WERI-Rb-1 (cell line): ENCODE measurements at regions not wholly inside any gene's neighbourhood (a gene's known extent, or its start where the extent isn't known, plus 50 kb on each side); places are given as distances from the start of the nearest gene placed in this dataset.

Experiments used
- DNase-seq: peaks from one replicate; pipeline ENCODE4 v3.0.0-alpha.2; 2020
- H3K27ac ChIP-seq: fragments of 250-450 bp; sonication (Bioruptor Pico); 2 replicates; pipeline ENCODE4 v1.5.1; 2020; ENCODE audit warnings: mild to moderate bottlenecking, moderate library complexity
- H3K27me3 ChIP-seq: fragments of 250-450 bp; sonication (Bioruptor Pico); 2 replicates; pipeline ENCODE4 v1.5.1; 2021; ENCODE audit warnings: mild to moderate bottlenecking, low read depth, moderate library complexity; ENCODE audit not compliant: insufficient read depth, severe bottlenecking
- H3K36me3 ChIP-seq: fragments of 250-450 bp; sonication (Bioruptor Pico); 2 replicates; pipeline ENCODE4 v1.5.1; 2020; ENCODE audit warnings: mild to moderate bottlenecking, moderate library complexity
- H3K4me3 ChIP-seq: 2 replicates; pipeline ENCODE4 v1.5.1; 2011; ENCODE audit warnings: low read depth, mild to moderate bottlenecking, control low read depth, low read length
- H3K9me3 ChIP-seq: fragments of 250-450 bp; sonication (Bioruptor Pico); 2 replicates; pipeline ENCODE4 v1.5.1; 2021; ENCODE audit warnings: mild to moderate bottlenecking, moderate library complexity; ENCODE audit not compliant: severe bottlenecking
- CTCF ChIP-seq: IDR thresholded peaks from 2 replicates; pipeline ENCODE4 v1.5.1; 2011; ENCODE audit warnings: low read depth, mild to moderate bottlenecking, control low read depth, inconsistent platforms, low read length

GRCh38 chr4:65190780-65191179 lies 479.5 kb downstream of the EPHA5 start:
- H3K27me3 ChIP-seq: no peaks in the 10 kb centered on the region
- H3K4me3 ChIP-seq: no peak overlapping the region
- no peak for DNase-seq
- H3K9me3 ChIP-seq: no peaks in the 10 kb centered on the region
- no peaks in the 10 kb centered on the region for H3K36me3 ChIP-seq
- TF ChIP-seq CTCF: no peak
- H3K27ac ChIP-seq: no peak overlapping the region

- no peak overlapping the region for H3K27ac ChIP-seq
- H3K9me3 ChIP-seq: no peaks in the 10 kb centered on the region
- DNase-seq: no peak
- no peak for TF ChIP-seq CTCF
- no peaks in the 10 kb centered on the region for H3K36me3 ChIP-seq
- H3K4me3 ChIP-seq: no peak overlapping the region
- H3K27me3 ChIP-seq: no peaks in the 10 kb centered on the region
Measured at GRCh38 chr4:65175585-65175984, 494.7 kb downstream of the EPHA5 start.

DNA sequence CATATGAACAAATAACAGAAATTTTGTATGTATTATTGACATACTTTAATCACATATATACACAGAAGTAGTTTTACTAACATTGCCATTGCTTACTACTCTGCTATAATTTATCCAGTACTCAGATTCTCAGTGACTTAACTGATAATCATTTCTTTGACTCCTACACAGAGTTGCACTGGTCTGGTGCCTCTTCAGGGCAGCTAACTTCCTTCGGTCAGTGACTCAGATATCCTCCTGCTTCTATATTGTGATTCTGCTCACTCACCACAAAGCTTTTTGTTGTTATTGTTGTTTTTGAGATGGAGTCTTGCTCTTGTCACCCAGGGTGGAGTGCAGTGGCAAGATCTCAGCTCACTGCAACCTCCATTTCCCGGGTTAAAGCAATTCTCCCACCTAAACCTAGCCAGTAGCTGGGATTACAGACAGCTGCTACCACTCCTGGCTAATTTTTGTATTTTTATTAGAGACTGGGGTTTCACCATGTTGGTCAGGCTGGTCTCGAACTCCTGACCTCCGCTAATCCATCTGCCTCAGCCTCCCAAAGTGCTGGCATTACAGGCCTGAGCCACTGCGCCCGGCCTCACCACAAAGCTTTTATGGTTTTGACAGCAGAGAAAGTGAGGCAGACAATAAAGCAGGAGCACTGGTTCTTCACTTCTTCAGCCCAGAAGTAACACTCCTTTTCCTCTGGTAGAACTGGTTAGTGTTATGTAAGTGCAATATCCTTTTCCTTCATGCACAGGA lies 499.3 kb downstream of the EPHA5 start:
- Histone ChIP-seq H3K4me3 (no peak overlapping the region), H3K9me3 (no peaks in the 10 kb centered on the region), H3K27ac (no peak overlapping the region), H3K36me3 (no peaks in the 10 kb centered on the region), H3K27me3 (no peaks in the 10 kb centered on the region)
- no peak for DNase-seq
- TF ChIP-seq CTCF: no peak

GRCh38 chr4:65167719-65168118 lies 502.6 kb downstream of the EPHA5 start:
- H3K4me3 ChIP-seq: no peak overlapping the region
- DNase-seq: no peak
- H3K9me3 ChIP-seq: no peaks in the 10 kb centered on the region
- no peaks in the 10 kb centered on the region for H3K27me3 ChIP-seq
- no peak for TF ChIP-seq CTCF
- no peaks in the 10 kb centered on the region for H3K36me3 ChIP-seq
- no peak overlapping the region for H3K27ac ChIP-seq

GRCh38 chr4:65152205-65152604 lies 518.1 kb downstream of the EPHA5 start:
- Histone ChIP-seq H3K36me3 (no peaks in the 10 kb centered on the region), H3K9me3 (no peaks in the 10 kb centered on the region), H3K4me3 (no peak overlapping the region), H3K27me3 (no peaks in the 10 kb centered on the region), H3K27ac (no peak overlapping the region)
- TF ChIP-seq CTCF: no peak
- DNase-seq: no peak

GRCh38 chr4:65139998-65140397 lies 530.3 kb downstream of the EPHA5 start:
- Histone ChIP-seq H3K9me3 (peaks cover 2% of the 10 kb centered on the region), H3K4me3 (no peak overlapping the region), H3K27me3 (no peaks in the 10 kb centered on the region), H3K36me3 (no peaks in the 10 kb centered on the region), H3K27ac (no peak overlapping the region)
- no peak for DNase-seq
- no peak for TF ChIP-seq CTCF
